GM21723 (cell line): ENCODE measurements at regions not wholly inside any gene's neighbourhood (a gene's known extent, or its start where the extent isn't known, plus 50 kb on each side); places are given as distances from the start of the nearest gene placed in this dataset.

Source experiments
- ATAC-seq: cut with Tn5 transposase; IDR thresholded peaks from one replicate; pipeline ENCODE4 v1.9.1; 2021; ENCODE audit warnings: mild to moderate bottlenecking, moderate library complexity; ENCODE audit not compliant: unreplicated experiment

- ATAC-seq: no peak
Observed at GRCh38 chr3:104642827-104643226, 723.9 kb upstream of the ALCAM start.

GRCh38 chr3:104646196-104646595 lies 720.5 kb upstream of the ALCAM start:
- no peak for ATAC-seq

GRCh38 chr3:104648823-104649222 lies 717.9 kb upstream of the ALCAM start:
- no peak for ATAC-seq

GRCh38 chr3:104669083-104669482 lies 697.6 kb upstream of the ALCAM start:
- ATAC-seq: no peak

GRCh38 chr3:104672331-104672730 lies 694.4 kb upstream of the ALCAM start:
- ATAC-seq: no peak

- no peak for ATAC-seq
Observed at GRCh38 chr3:104673981-104674380, 692.7 kb upstream of the ALCAM start.

- no peak for ATAC-seq
Observed at GRCh38 chr3:104676241-104676640, 690.5 kb upstream of the ALCAM start.

GRCh38 chr3:104677932-104678331 lies 688.8 kb upstream of the ALCAM start:
- no peak for ATAC-seq

GRCh38 chr3:104685492-104685891 lies 681.2 kb upstream of the ALCAM start:
- ATAC-seq: no peak

GRCh38 chr3:104687362-104687761 lies 679.3 kb upstream of the ALCAM start:
- no peak for ATAC-seq

- ATAC-seq: no peak
Observed at GRCh38 chr3:104696470-104696869, 670.2 kb upstream of the ALCAM start.

- ATAC-seq: no peak
Observed at GRCh38 chr3:104711406-104711805, 655.3 kb upstream of the ALCAM start.

GRCh38 chr3:104715972-104716371 lies 650.7 kb upstream of the ALCAM start:
- no peak for ATAC-seq

GRCh38 chr3:104717828-104718196 lies 648.9 kb upstream of the ALCAM start:
- peak; percentile 38 for ATAC-seq

GRCh38 chr3:104723000-104723399 lies 643.7 kb upstream of the ALCAM start:
- ATAC-seq: no peak

GRCh38 chr3:104731074-104731473 lies 635.6 kb upstream of the ALCAM start:
- ATAC-seq: no peak

- ATAC-seq: no peak
Observed at GRCh38 chr3:104734627-104735026, 632.1 kb upstream of the ALCAM start.

- no peak for ATAC-seq
Observed at GRCh38 chr3:104735691-104736090, 631.0 kb upstream of the ALCAM start.

- ATAC-seq: no peak
Observed at GRCh38 chr3:104738271-104738670, 628.4 kb upstream of the ALCAM start.

- no peak for ATAC-seq
Observed at GRCh38 chr3:104740874-104741379, 625.8 kb upstream of the ALCAM start.

GRCh38 chr3:104742044-104742443 lies 624.7 kb upstream of the ALCAM start:
- no peak for ATAC-seq

- ATAC-seq: no peak
Observed at GRCh38 chr3:104745313-104745712, 621.4 kb upstream of the ALCAM start.

- no peak for ATAC-seq
Observed at GRCh38 chr3:104746056-104746455, 620.7 kb upstream of the ALCAM start.

GRCh38 chr3:104750581-104750980 lies 616.1 kb upstream of the ALCAM start:
- no peak for ATAC-seq
